PC-3 (cell line): ENCODE measurements at regions not wholly inside any gene's neighbourhood (a gene's known extent, or its start where the extent isn't known, plus 50 kb on each side); places are given as distances from the start of the nearest gene placed in this dataset.

ENCODE experiments used
- CTCF ChIP-seq: fragments of 300-600 bp; sonication (generic); conservative IDR thresholded peaks from 2 replicates; pipeline ENCODE4 v1.5.1; 2017; ENCODE audit warnings: antibody characterized with exemption, low read depth, mild to moderate bottlenecking, low read length
- EZH2phosphoT487 ChIP-seq: fragments of 300-600 bp; sonication (generic); IDR thresholded peaks from 2 replicates; pipeline ENCODE4 v1.6.1; 2018; ENCODE audit warnings: mild to moderate bottlenecking, antibody characterized with exemption, low read length, borderline replicate concordance

- TF ChIP-seq CTCF (no peak), EZH2phosphoT487 (no peak)
These were observed 237.2 kb upstream of the CTNND2 start for GRCh38 chr5:12141496-12141895.
